ENCODE measurements at regions not wholly inside any gene's neighbourhood (a gene's known extent, or its start where the extent isn't known, plus 50 kb on each side); places are given as distances from the start of the nearest gene placed in this dataset.

DNA sequence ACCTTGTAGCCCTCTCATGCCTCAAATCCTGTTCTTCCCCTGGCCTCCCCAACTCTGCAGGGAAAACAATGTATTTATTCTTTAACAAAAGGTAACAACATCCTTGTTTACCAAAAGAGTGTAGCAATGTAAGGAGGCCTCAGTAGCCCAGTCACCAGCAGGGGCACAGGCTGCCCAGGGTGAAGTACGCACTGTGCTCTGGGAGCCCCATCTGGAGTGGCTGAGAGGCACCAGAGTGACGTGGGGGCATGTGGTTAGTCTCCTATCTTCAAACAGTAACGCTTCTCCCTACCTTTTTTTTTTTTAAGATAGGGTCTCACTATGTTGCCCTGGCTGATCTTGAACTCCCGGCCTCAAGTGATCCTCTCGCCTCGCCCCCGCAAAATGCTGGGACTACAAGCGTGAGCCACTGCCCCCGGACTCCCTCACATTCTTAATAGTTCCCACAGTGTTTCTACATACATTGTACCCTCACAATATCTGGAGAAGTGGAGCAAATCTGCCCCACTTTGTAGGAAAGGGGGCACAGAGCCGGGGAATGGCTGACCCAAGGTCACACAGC, 51.3 kb upstream of the ECE1 start:
- TF ChIP-seq EZH2 (IDR thresholded peaks at IDR 0.05; ENCODE audit: insufficient read depth, poor library complexity, severe bottlenecking) (no peak), EZH2phosphoT487 (IDR thresholded peaks at IDR 0.05; ENCODE audit: insufficient read depth, low read depth) (no peak)

All from GM23248 (cell line).